Endothelial cell of umbilical vein (primary cell): ENCODE measurements at regions not wholly inside any gene's neighbourhood (a gene's known extent, or its start where the extent isn't known, plus 50 kb on each side); places are given as distances from the start of the nearest gene placed in this dataset.

Experiments
- BruUV-seq: library from RNA; stranded (reverse); fragments of 400-500 nt; replicated peaks from 2 replicates; lab custom pipeline; 2021; lab: Mats Ljungman, UMichigan
- CTCF ChIA-PET: fragments of 300-600, 350-600 bp; sonication (Branson Sonifier 250); formaldehyde crosslinking; loops from one replicate; lab custom pipeline; 2021; ENCODE audit warnings: antibody characterized with exemption, inconsistent platforms; lab: Charles Lee
- POLR2A ChIA-PET: fragments of 300-600, 350-600 bp; sonication (Branson Sonifier 250); formaldehyde crosslinking; loops from one replicate; lab custom pipeline; 2021; ENCODE audit warnings: antibody characterized with exemption, inconsistent platforms; lab: Charles Lee
- DNase-seq: peaks from one replicate; pipeline ENCODE4 v3.0.0-alpha.2; 2011; ENCODE audit warnings: low read depth, low spot score
- FAIRE-seq: peaks from 2 replicates; lab custom pipeline; 2011; peaks lifted over from hg19 to GRCh38; lab: Jason Lieb, UNC
- H2AFZ ChIP-seq: 2 replicates; pipeline ENCODE4 v1.6.0; 2012; ENCODE audit warnings: low read depth, low read length, control low read depth, inconsistent platforms
- H3K27ac ChIP-seq: 2 replicates; pipeline ENCODE4 v1.5.1; 2011; ENCODE audit warnings: low read depth, mild to moderate bottlenecking, control low read depth, low read length, moderate library complexity; ENCODE audit not compliant: insufficient read depth
- H3K27me3 ChIP-seq, 2 experiments: 2 replicates each; pipeline versions ENCODE4 v1.6.0 to v1.6.1; 2011; ENCODE audit warnings: low read length in 2 of 2, mixed read lengths in 1 of 2; ENCODE audit not compliant: control insufficient read depth in 2 of 2, insufficient read depth in 2 of 2
- H3K36me3 ChIP-seq, 2 experiments: 2 replicates in 1 of 2; 3 replicates in 1 of 2; pipeline ENCODE4 v1.5.1; 2011; ENCODE audit warnings: low read length in 2 of 2, mild to moderate bottlenecking in 1 of 2, moderate library complexity in 1 of 2; ENCODE audit not compliant: control insufficient read depth in 2 of 2, insufficient read depth in 2 of 2; ENCODE audit errors: extremely low read depth in 1 of 2
- H3K4me1 ChIP-seq: 3 replicates; pipeline ENCODE4 v1.5.1; 2011; ENCODE audit warnings: mild to moderate bottlenecking, low read length; ENCODE audit not compliant: control insufficient read depth, insufficient read depth; ENCODE audit errors: extremely low read depth
- H3K4me2 ChIP-seq: 2 replicates; pipeline ENCODE4 v1.6.1; 2011; ENCODE audit warnings: low read length, control low read depth, mixed read lengths; ENCODE audit not compliant: insufficient read depth
- H3K4me3 ChIP-seq, 3 experiments: fragments of 200-600 bp in 1 of 3; sonication (generic), shearing (Covaris generic) in 1 of 3; replicated peaks in 1 of 3; 2 replicates each; pipeline ENCODE4 v1.5.1; 2011 to 2016; ENCODE audit warnings: control low read depth in 3 of 3, low read length in 3 of 3, mild to moderate bottlenecking in 2 of 3, inconsistent platforms in 1 of 3, low read depth in 1 of 3, moderate library complexity in 1 of 3; ENCODE audit not compliant: insufficient read depth in 1 of 3
- H3K79me2 ChIP-seq: 2 replicates; pipeline ENCODE4 v1.6.0; 2012; ENCODE audit warnings: low read length, inconsistent platforms; ENCODE audit not compliant: control insufficient read depth, insufficient read depth
- H3K9ac ChIP-seq: replicated peaks from 2 replicates; pipeline ENCODE3; 2011; ENCODE audit warnings: low read length, control low read depth; ENCODE audit not compliant: insufficient read depth; ENCODE audit errors: extremely low read depth
- H3K9me1 ChIP-seq: replicated peaks from 3 replicates; pipeline ENCODE4 v1.6.0; 2011; ENCODE audit warnings: mild to moderate bottlenecking, low read length; ENCODE audit not compliant: control insufficient read depth, insufficient read depth; ENCODE audit errors: extremely low read depth
- H3K9me3 ChIP-seq: replicated peaks from 2 replicates; pipeline ENCODE4 v1.5.1; 2012; ENCODE audit warnings: low read length, inconsistent platforms; ENCODE audit not compliant: control insufficient read depth, insufficient read depth
- H4K20me1 ChIP-seq: replicated peaks from 2 replicates; pipeline ENCODE3; 2011; ENCODE audit warnings: mild to moderate bottlenecking, low read length; ENCODE audit not compliant: control insufficient read depth, insufficient read depth; ENCODE audit errors: extremely low read depth
- EZH2 ChIP-seq: IDR thresholded peaks from 2 replicates; pipeline ENCODE4 v1.6.1; 2012; ENCODE audit warnings: borderline replicate concordance, low read depth, mild to moderate bottlenecking, moderate library complexity, low read length, inconsistent platforms; ENCODE audit not compliant: severe bottlenecking
- FOS ChIP-seq: IDR thresholded peaks from 2 replicates; pipeline ENCODE4 v1.6.1; 2011; ENCODE audit warnings: mild to moderate bottlenecking, low read length, moderate library complexity, borderline replicate concordance; ENCODE audit not compliant: insufficient read depth
- GATA2 ChIP-seq: IDR thresholded peaks from 2 replicates; pipeline ENCODE4 v1.7.0; 2011; ENCODE audit warnings: low read depth, mild to moderate bottlenecking, moderate library complexity, mixed read lengths, low read length; ENCODE audit not compliant: insufficient read length, insufficient read depth
- JUN ChIP-seq: IDR thresholded peaks from 2 replicates; pipeline ENCODE4 v1.6.1; 2011; ENCODE audit warnings: borderline replicate concordance, low read depth; ENCODE audit not compliant: insufficient read length, insufficient read depth
- MAX ChIP-seq: IDR thresholded peaks from 2 replicates; pipeline ENCODE4 v1.6.1; 2011; ENCODE audit not compliant: insufficient read depth, insufficient read length
- MYC ChIP-seq: IDR thresholded peaks from one replicate; pipeline ENCODE4 v1.6.1; 2011; ENCODE audit warnings: mild to moderate bottlenecking, low read depth, low read length
- dilution Hi-C: fragments of 300-500 bp; cut with MboI; formaldehyde crosslinking; loops from one replicate; pipeline ENCODE4 v1.15.0; 2019; ENCODE audit warnings: low sequenced_read_pairs; ENCODE audit not compliant: extremely low pct_ligation_motif_present
- intact Hi-C: fragments of 100-400 bp; cut with micrococcal nuclease; formaldehyde crosslinking; loops from one replicate; pipeline ENCODE4 v1.10.0; 2022
- TF ChIP-seq, protein P1 (sequence below), 2 donors: IDR thresholded peaks; 1 replicate in 1 of 2; 2 replicates in 1 of 2; pipeline ENCODE4 v1.5.1; 2011; ENCODE audit warnings: low read length in 2 of 2, mild to moderate bottlenecking in 2 of 2, moderate library complexity in 2 of 2, control low read depth in 1 of 2, inconsistent platforms in 1 of 2, low read depth in 1 of 2; ENCODE audit not compliant: insufficient read depth in 1 of 2; ENCODE audit errors: extremely low read depth in 1 of 2

DNA sequence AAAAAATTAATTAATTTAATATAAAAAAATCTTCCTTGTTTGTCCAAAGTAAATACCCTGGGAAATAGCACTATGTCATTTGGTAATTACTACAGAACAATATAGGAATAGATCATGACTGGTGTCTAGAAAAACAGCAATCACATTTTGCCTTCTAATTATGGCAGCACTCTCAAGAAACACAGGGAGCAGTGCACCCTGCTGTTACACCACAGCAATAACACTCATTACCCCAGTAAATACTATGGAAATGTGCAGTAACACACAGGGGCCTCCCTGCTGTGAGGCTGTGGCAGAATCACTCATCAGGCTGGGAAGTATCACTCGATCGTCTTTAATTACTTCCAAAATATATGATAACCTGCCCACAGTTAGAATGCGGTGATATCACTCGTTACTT is 646.0 kb downstream of the TUSC7 start:
- H2AFZ ChIP-seq = no peak overlapping the region
- no peaks in the 10 kb centered on the region for H3K79me2 ChIP-seq
- TF ChIP-seq GATA2 = no peak
- TF ChIP-seq MYC = no peak
- TF ChIP-seq, protein P1, sequence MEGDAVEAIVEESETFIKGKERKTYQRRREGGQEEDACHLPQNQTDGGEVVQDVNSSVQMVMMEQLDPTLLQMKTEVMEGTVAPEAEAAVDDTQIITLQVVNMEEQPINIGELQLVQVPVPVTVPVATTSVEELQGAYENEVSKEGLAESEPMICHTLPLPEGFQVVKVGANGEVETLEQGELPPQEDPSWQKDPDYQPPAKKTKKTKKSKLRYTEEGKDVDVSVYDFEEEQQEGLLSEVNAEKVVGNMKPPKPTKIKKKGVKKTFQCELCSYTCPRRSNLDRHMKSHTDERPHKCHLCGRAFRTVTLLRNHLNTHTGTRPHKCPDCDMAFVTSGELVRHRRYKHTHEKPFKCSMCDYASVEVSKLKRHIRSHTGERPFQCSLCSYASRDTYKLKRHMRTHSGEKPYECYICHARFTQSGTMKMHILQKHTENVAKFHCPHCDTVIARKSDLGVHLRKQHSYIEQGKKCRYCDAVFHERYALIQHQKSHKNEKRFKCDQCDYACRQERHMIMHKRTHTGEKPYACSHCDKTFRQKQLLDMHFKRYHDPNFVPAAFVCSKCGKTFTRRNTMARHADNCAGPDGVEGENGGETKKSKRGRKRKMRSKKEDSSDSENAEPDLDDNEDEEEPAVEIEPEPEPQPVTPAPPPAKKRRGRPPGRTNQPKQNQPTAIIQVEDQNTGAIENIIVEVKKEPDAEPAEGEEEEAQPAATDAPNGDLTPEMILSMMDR (IDR thresholded peaks at IDR 0.05; ENCODE audit: extremely low read depth in 1 of 2, insufficient read depth in 1 of 2, low read depth in 1 of 2, low read length in 2 of 2) = peak; percentile 32 to 49
- no peak for TF ChIP-seq FOS
- TF ChIP-seq EZH2 = no peak
- no peak for TF ChIP-seq MAX
- TF ChIP-seq JUN = no peak
- intact Hi-C loops (loop anchor here (1.0 kb wide), 4 partner anchors 296 to 584 kb away; no protein-coding TSS in a partner anchor), dilution Hi-C loops (no loop called here)
- no peaks in the 10 kb centered on the region for H3K36me3 ChIP-seq
- peak; percentile 45 for DNase-seq
- H4K20me1 ChIP-seq = no peaks in the 10 kb centered on the region
- H3K9me1 ChIP-seq = no peaks in the 10 kb centered on the region
- H3K9ac ChIP-seq = no peak overlapping the region
- FAIRE-seq = peak; percentile 59
- no peaks in the 10 kb centered on the region for H3K9me3 ChIP-seq
- H3K4me3 ChIP-seq = no peak overlapping the region
- POLR2A ChIA-PET = no interaction called here
- no peaks in the 10 kb centered on the region for H3K4me1 ChIP-seq
- no peak overlapping the region for H3K4me2 ChIP-seq
- CTCF ChIA-PET = interaction anchor here (1.4 kb wide), 1 partner anchor 585 kb away, joined by 5 read pairs; no protein-coding TSS in a partner anchor
- H3K27ac ChIP-seq = no peak overlapping the region
- no TSS peak for BruUV-seq
- H3K27me3 ChIP-seq = no peaks in the 10 kb centered on the region
